ENCODE measurements at regions not wholly inside any gene's neighbourhood (a gene's known extent, or its start where the extent isn't known, plus 50 kb on each side); places are given as distances from the start of the nearest gene placed in this dataset.

- Histone ChIP-seq H3K79me2 (ENCODE audit: low read length) (no peaks in the 10 kb centered on the region), H3K27me3 (ENCODE audit: low read length) (no peaks in the 10 kb centered on the region), H3K9ac (ENCODE audit: low read length) (no peak overlapping the region), H3K9me2 (replicated peaks; ENCODE audit: low read length) (no peaks in the 10 kb centered on the region), H4K20me1 (ENCODE audit: low read length) (no peaks in the 10 kb centered on the region), H3K27ac (ENCODE audit: low read length) (peak overlapping the region; percentile 29), H3K36me3 (ENCODE audit: low read depth, low read length) (no peaks in the 10 kb centered on the region), H3K4me3 (ENCODE audit: low read length) (no peak overlapping the region), H3K4me2 (ENCODE audit: low read length) (no peak overlapping the region), H2AFZ (ENCODE audit: low read length) (no peak overlapping the region), H3K4me1 (ENCODE audit: insufficient read depth, low read length) (peaks cover 21% of the 10 kb centered on the region), H3F3A (ENCODE audit: low read length, unreplicated experiment) (no peaks in the 10 kb centered on the region), H3K9me3 (ENCODE audit: low read length) (no peaks in the 10 kb centered on the region)
- CTCF ChIA-PET = no interaction called here
- TF ChIP-seq EZH2 (IDR thresholded peaks at IDR 0.05; ENCODE audit: low read length, unreplicated experiment) (no peak), CTCF (conservative IDR thresholded peaks at IDR 0.05; ENCODE audit: low read depth, low read length) (no peak), EZH2phosphoT487 (IDR thresholded peaks at IDR 0.05; ENCODE audit: borderline replicate concordance, low read length) (no peak)
- intact Hi-C loops (cut with micrococcal nuclease) = no loop called here
- peak; percentile 69 for DNase-seq
- ATAC-seq = peak; percentile 96
- POLR2A ChIA-PET (ENCODE audit: unreplicated experiment) = no interaction called here
- BruUV-seq (replicated peaks) = no TSS peak
Measured at GRCh38 chr6:4637691-4638433, 138.3 kb upstream of the CDYL start.

- POLR2A ChIA-PET (ENCODE audit: unreplicated experiment) = no interaction called here
- H3K36me3 ChIP-seq (ENCODE audit: low read depth, low read length) = no peaks in the 10 kb centered on the region
- no peaks in the 10 kb centered on the region for H3K9me2 ChIP-seq (replicated peaks; ENCODE audit: low read length)
- no peak overlapping the region for H3K9ac ChIP-seq (ENCODE audit: low read length)
- ATAC-seq (no peak), DNase-seq (no peak)
- no peaks in the 10 kb centered on the region for H4K20me1 ChIP-seq (ENCODE audit: low read length)
- BruUV-seq (replicated peaks) = no TSS peak
- H3K27ac ChIP-seq (ENCODE audit: low read length) = no peak overlapping the region
- H3F3A ChIP-seq (ENCODE audit: low read length, unreplicated experiment) = no peaks in the 10 kb centered on the region
- no peaks in the 10 kb centered on the region for H3K9me3 ChIP-seq (ENCODE audit: low read length)
- no peak overlapping the region for H2AFZ ChIP-seq (ENCODE audit: low read length)
- peaks cover 21% of the 10 kb centered on the region for H3K4me1 ChIP-seq (ENCODE audit: insufficient read depth, low read length)
- CTCF ChIA-PET = no interaction called here
- no peak overlapping the region for H3K4me2 ChIP-seq (ENCODE audit: low read length)
- intact Hi-C loops (cut with micrococcal nuclease) = no loop called here
- no peaks in the 10 kb centered on the region for H3K27me3 ChIP-seq (ENCODE audit: low read length)
- TF ChIP-seq CTCF (conservative IDR thresholded peaks at IDR 0.05; ENCODE audit: low read depth, low read length) = no peak
- no peak for TF ChIP-seq EZH2phosphoT487 (IDR thresholded peaks at IDR 0.05; ENCODE audit: borderline replicate concordance, low read length)
- no peak for TF ChIP-seq EZH2 (IDR thresholded peaks at IDR 0.05; ENCODE audit: low read length, unreplicated experiment)
- H3K79me2 ChIP-seq (ENCODE audit: low read length) = no peaks in the 10 kb centered on the region
- H3K4me3 ChIP-seq (ENCODE audit: low read length) = no peak overlapping the region
Measured at GRCh38 chr6:4636881-4637224, 139.4 kb upstream of the CDYL start.

GRCh38 chr6:4636191-4636880 is 139.9 kb upstream of the CDYL start:
- H3K79me2 ChIP-seq (ENCODE audit: low read length) = no peaks in the 10 kb centered on the region
- H3K9ac ChIP-seq (ENCODE audit: low read length) = no peak overlapping the region
- POLR2A ChIA-PET (ENCODE audit: unreplicated experiment) = interaction anchor here (0.5 kb wide), 1 partner anchor 96 kb away, joined by 3 read pairs; no protein-coding TSS in a partner anchor
- no peaks in the 10 kb centered on the region for H3K9me2 ChIP-seq (replicated peaks; ENCODE audit: low read length)
- no peak overlapping the region for H3K4me3 ChIP-seq (ENCODE audit: low read length)
- TF ChIP-seq EZH2phosphoT487 (IDR thresholded peaks at IDR 0.05; ENCODE audit: borderline replicate concordance, low read length) = no peak
- H3F3A ChIP-seq (ENCODE audit: low read length, unreplicated experiment) = no peaks in the 10 kb centered on the region
- no peaks in the 10 kb centered on the region for H3K27me3 ChIP-seq (ENCODE audit: low read length)
- H2AFZ ChIP-seq (ENCODE audit: low read length) = no peak overlapping the region
- no peak for ATAC-seq
- no peaks in the 10 kb centered on the region for H3K9me3 ChIP-seq (ENCODE audit: low read length)
- no peak for DNase-seq
- intact Hi-C loops (cut with micrococcal nuclease) = no loop called here
- H3K27ac ChIP-seq (ENCODE audit: low read length) = no peak overlapping the region
- no peaks in the 10 kb centered on the region for H3K36me3 ChIP-seq (ENCODE audit: low read depth, low read length)
- peaks cover 21% of the 10 kb centered on the region for H3K4me1 ChIP-seq (ENCODE audit: insufficient read depth, low read length)
- CTCF ChIA-PET = no interaction called here
- no peaks in the 10 kb centered on the region for H4K20me1 ChIP-seq (ENCODE audit: low read length)
- BruUV-seq (replicated peaks) = no TSS peak
- no peak overlapping the region for H3K4me2 ChIP-seq (ENCODE audit: low read length)
